Colonic mucosa (tissue), 4 donors: ENCODE measurements at regions not wholly inside any gene's neighbourhood (a gene's known extent, or its start where the extent isn't known, plus 50 kb on each side); places are given as distances from the start of the nearest gene placed in this dataset.

Experiments used
- DNase-seq: peaks from one replicate; pipeline ENCODE4 v3.0.0-alpha.2; 2020
- H3K27ac ChIP-seq: fragments of 200-600 bp; one replicate; pipeline ENCODE4 v1.8.0; 2021
- H3K27me3 ChIP-seq: fragments of 200-600 bp; one replicate; pipeline ENCODE4 v1.8.0; 2021
- H3K36me3 ChIP-seq: fragments of 200-600 bp; one replicate; pipeline ENCODE4 v1.8.0; 2021
- H3K4me1 ChIP-seq: fragments of 200-600 bp; one replicate; pipeline ENCODE4 v1.8.0; 2021; ENCODE audit warnings: mild to moderate bottlenecking
- H3K4me3 ChIP-seq: fragments of 200-600 bp; one replicate; pipeline ENCODE4 v1.8.0; 2021
- H3K9ac ChIP-seq, 2 donors: one replicate each; pipeline ENCODE4 v1.7.0; 2013; ENCODE audit warnings: control low read depth in 2 of 2, low read depth in 2 of 2, low read length in 2 of 2
- H3K9me3 ChIP-seq: fragments of 200-600 bp; one replicate; pipeline ENCODE4 v1.8.0; 2021
- CTCF ChIP-seq: fragments of 200-600 bp; IDR thresholded peaks from one replicate; pipeline ENCODE4 v1.8.0; 2022; ENCODE audit warnings: antibody characterized with exemption, mild to moderate bottlenecking
- intact Hi-C: fragments of 100-400 bp; cut with DNase I; formaldehyde crosslinking; loops from one replicate; pipeline ENCODE4 v1.14.1; 2022
- donor health status: healthy.
- donor health status: DM: no; HTN: no; CAD: no.
- donor health status: DM: no; HTN: no; CAD: no.

DNA sequence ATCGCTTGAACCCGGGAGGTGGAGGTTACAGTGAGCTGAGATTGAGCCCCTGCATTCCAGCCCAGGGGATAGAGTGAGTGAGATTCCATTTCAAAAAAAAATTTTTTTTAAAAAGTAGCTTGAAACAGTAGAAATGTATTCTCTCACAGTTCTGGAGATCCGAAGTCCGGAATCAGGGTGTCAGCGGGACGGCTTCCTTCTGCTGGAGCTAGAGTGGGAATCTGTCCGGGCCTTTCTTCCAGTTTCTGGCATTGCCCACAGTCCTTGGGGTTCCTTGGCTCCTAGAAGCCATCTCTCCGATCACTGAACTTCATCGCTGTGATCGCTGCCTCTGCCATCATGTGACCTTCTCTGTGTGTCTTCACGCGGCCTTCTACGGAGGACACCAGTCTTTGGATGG, 181.2 kb upstream of the CIBAR2 start:
- intact Hi-C loops: no loop called here
- Histone ChIP-seq H3K9me3 (no peaks in the 10 kb centered on the region), H3K36me3 (no peaks in the 10 kb centered on the region), H3K4me3 (no peak overlapping the region), H3K9ac (no peak overlapping the region), H3K27me3 (no peaks in the 10 kb centered on the region), H3K4me1 (peaks cover 4% of the 10 kb centered on the region), H3K27ac (no peak overlapping the region)
- no peak for TF ChIP-seq CTCF
- DNase-seq: no peak

DNA sequence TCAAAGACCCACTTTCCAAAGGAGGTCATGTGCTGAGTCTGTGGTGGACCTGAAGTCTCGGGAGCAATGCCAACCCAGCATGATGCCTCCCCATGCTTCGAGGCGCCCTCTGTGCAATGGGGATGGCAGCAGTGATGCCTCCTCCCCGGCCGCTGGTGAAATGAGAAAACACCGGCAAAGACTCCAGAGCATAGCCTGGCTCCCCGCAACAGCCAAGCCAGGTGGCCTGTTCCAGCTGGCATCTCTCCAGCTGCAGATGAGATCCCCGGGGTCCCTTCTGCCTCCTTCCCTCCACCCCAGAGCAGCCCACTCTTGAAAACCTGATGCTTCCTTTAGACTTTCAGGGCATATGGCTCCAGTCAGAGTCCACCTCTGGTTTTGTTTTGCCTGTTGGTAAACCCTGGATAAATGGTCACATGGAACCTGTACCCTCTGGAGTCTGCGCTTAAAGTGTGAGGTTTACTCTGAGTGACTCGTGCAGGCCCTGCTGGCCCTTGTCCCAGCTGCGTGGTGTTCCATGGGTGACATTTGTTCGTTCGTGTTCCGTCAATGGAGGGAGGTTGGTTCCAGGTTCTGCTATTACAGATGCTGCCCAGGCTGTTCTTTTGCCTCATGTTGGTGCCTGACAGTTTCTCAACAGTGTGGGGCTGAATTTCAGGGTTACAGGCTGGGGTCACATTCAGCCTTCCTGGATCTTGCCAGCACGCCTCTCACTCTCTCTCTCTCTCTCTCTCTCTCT, 181.8 kb upstream of the CIBAR2 start:
- Histone ChIP-seq H3K9ac (no peak overlapping the region), H3K4me3 (no peak overlapping the region), H3K27me3 (no peaks in the 10 kb centered on the region), H3K27ac (no peak overlapping the region), H3K36me3 (no peaks in the 10 kb centered on the region), H3K9me3 (no peaks in the 10 kb centered on the region), H3K4me1 (no peaks in the 10 kb centered on the region)
- intact Hi-C loops: no loop called here
- TF ChIP-seq CTCF: no peak
- DNase-seq: no peak

- H3K36me3 ChIP-seq: no peaks in the 10 kb centered on the region
- no peak for DNase-seq
- TF ChIP-seq CTCF: no peak
Measured at GRCh38 chr16:85294810-85295508, 182.7 kb upstream of the CIBAR2 start.

GRCh38 chr16:85296859-85297660, 184.8 kb upstream of the CIBAR2 start:
- H3K36me3 ChIP-seq: no peaks in the 10 kb centered on the region
- no peaks in the 10 kb centered on the region for H3K27me3 ChIP-seq
- H3K9me3 ChIP-seq: no peaks in the 10 kb centered on the region
- no peaks in the 10 kb centered on the region for H3K4me1 ChIP-seq
- peak; percentile 71 for TF ChIP-seq CTCF
- no peak overlapping the region for H3K27ac ChIP-seq
- H3K9ac ChIP-seq: no peak overlapping the region
- peak; percentile 75 for DNase-seq
- intact Hi-C loops: no loop called here
- H3K4me3 ChIP-seq: no peak overlapping the region

More at GRCh38 chr16:85294810-85295508, 182.7 kb upstream of the CIBAR2 start:
- Histone ChIP-seq H3K9me3 (no peaks in the 10 kb centered on the region), H3K9ac (no peak overlapping the region), H3K27me3 (no peaks in the 10 kb centered on the region), H3K27ac (no peak overlapping the region), H3K4me3 (no peak overlapping the region), H3K4me1 (no peaks in the 10 kb centered on the region)
- intact Hi-C loops: no loop called here

GRCh38 chr16:85297881-85298280, 185.6 kb upstream of the CIBAR2 start:
- no peak overlapping the region for H3K4me3 ChIP-seq
- no peak overlapping the region for H3K9ac ChIP-seq
- no peaks in the 10 kb centered on the region for H3K4me1 ChIP-seq
- H3K36me3 ChIP-seq: no peaks in the 10 kb centered on the region
- intact Hi-C loops: no loop called here
- no peak for DNase-seq
- H3K27me3 ChIP-seq: no peaks in the 10 kb centered on the region
- H3K27ac ChIP-seq: no peak overlapping the region
- no peak for TF ChIP-seq CTCF
- no peaks in the 10 kb centered on the region for H3K9me3 ChIP-seq
